ENCODE measurements at regions not wholly inside any gene's neighbourhood (a gene's known extent, or its start where the extent isn't known, plus 50 kb on each side); places are given as distances from the start of the nearest gene placed in this dataset.
"Not testable (repeated sequence)": the region's sequence is repeated elsewhere in the genome, so short reads cannot be mapped to it uniquely, and the experiment has no call there.

- WGBS, 2 donors (ENCODE audit: extremely low coverage in 2 of 2, insufficient read length in 2 of 2, insufficient replicate concordance in 1 of 2): no CpG with 5 or more reads among the region's 5 CpGs
- not testable (repeated sequence) for H3K27me3 ChIP-seq (ENCODE audit: control insufficient read depth in 3 of 3, insufficient read depth in 3 of 3, low read depth in 1 of 3, low read length in 3 of 3); DNase-seq (ENCODE audit: low spot score); H3K4me2 ChIP-seq (ENCODE audit: insufficient read depth, low read length, poor library complexity, severe bottlenecking); H3K23ac ChIP-seq (ENCODE audit: low read depth, low read length, poor library complexity); H3K9me3 ChIP-seq (replicated peaks in 1 of 2; ENCODE audit: control insufficient read depth in 2 of 2, insufficient read depth in 1 of 2, low read depth in 1 of 2, low read length in 2 of 2); H2BK12ac ChIP-seq (ENCODE audit: low read length); H2BK15ac ChIP-seq (ENCODE audit: low read length); H3K36me3 ChIP-seq (replicated peaks in 1 of 2; ENCODE audit: control insufficient read depth in 2 of 2, insufficient read depth in 2 of 2, low read length in 2 of 2); H3K14ac ChIP-seq (ENCODE audit: low read length); H2AFZ ChIP-seq (ENCODE audit: low read length); H2AK5ac ChIP-seq (ENCODE audit: low read depth, low read length); H3K27ac ChIP-seq (replicated peaks; ENCODE audit: low read length); H3K18ac ChIP-seq (ENCODE audit: low read length); H3K4ac ChIP-seq (ENCODE audit: low read length); H4K8ac ChIP-seq (ENCODE audit: low read depth, low read length); H3K79me1 ChIP-seq (ENCODE audit: low read depth, low read length); H2BK5ac ChIP-seq (ENCODE audit: low read length); H4K91ac ChIP-seq (ENCODE audit: low read depth, low read length, poor library complexity); H2BK120ac ChIP-seq (ENCODE audit: low read depth, low read length); H3K9ac ChIP-seq (ENCODE audit: low read depth, low read length, poor library complexity); H3K4me3 ChIP-seq (ENCODE audit: low read length in 2 of 2)
- peaks cover 8 to 11% of the 10 kb centered on the region in 2 donors for H3K4me1 ChIP-seq (ENCODE audit: control insufficient read depth in 2 of 2, insufficient read depth in 1 of 2, low read depth in 1 of 2, low read length in 2 of 2)
Observed at GRCh38 chr9:82490821-82491220, 502.2 kb downstream of the SPATA31D1 start.

DNA sequence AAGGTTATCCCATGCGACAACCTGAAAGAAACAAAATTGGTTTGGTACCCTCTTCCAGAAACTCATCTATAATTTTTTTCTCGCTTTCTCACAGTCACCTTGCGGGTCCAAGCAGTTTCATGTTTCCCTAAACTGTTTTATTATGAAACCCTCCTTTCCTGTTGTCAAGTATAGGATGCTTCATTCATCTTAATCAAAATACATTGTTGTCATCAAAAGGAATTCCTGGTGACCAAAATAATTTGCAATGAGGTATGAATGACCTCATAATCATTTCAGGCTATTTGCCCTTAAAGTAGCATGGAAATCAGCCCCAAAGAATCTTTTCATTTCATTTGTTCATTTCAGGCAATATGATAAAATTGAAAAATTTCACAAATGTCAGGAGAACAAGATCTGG, 503.0 kb downstream of the SPATA31D1 start:
- Histone ChIP-seq H3K4me3 (ENCODE audit: low read length in 2 of 2) (no peak overlapping the region), H2BK120ac (ENCODE audit: low read depth, low read length) (no peak overlapping the region), H2BK12ac (ENCODE audit: low read length) (no peak overlapping the region), H2AFZ (ENCODE audit: low read length) (no peak overlapping the region), H3K4ac (ENCODE audit: low read length) (no peak overlapping the region), H2BK5ac (ENCODE audit: low read length) (no peak overlapping the region), H2BK15ac (ENCODE audit: low read length) (no peak overlapping the region), H4K91ac (ENCODE audit: low read depth, low read length, poor library complexity) (no peak overlapping the region), H3K23ac (ENCODE audit: low read depth, low read length, poor library complexity) (no peak overlapping the region), H3K27ac (replicated peaks; ENCODE audit: low read length) (no peak overlapping the region), H3K27me3 (ENCODE audit: control insufficient read depth in 3 of 3, insufficient read depth in 3 of 3, low read depth in 1 of 3, low read length in 3 of 3) (no peaks in the 10 kb centered on the region), H3K4me1 (ENCODE audit: control insufficient read depth in 2 of 2, insufficient read depth in 1 of 2, low read depth in 1 of 2, low read length in 2 of 2) (peaks cover 8 to 11% of the 10 kb centered on the region in 2 donors), H3K36me3 (replicated peaks in 1 of 2; ENCODE audit: control insufficient read depth in 2 of 2, insufficient read depth in 2 of 2, low read length in 2 of 2) (no peaks in the 10 kb centered on the region), H3K9me3 (replicated peaks in 1 of 2; ENCODE audit: control insufficient read depth in 2 of 2, insufficient read depth in 1 of 2, low read depth in 1 of 2, low read length in 2 of 2) (no peaks in the 10 kb centered on the region), H3K4me2 (ENCODE audit: insufficient read depth, low read length, poor library complexity, severe bottlenecking) (no peak overlapping the region), H3K79me1 (ENCODE audit: low read depth, low read length) (no peaks in the 10 kb centered on the region), H3K18ac (ENCODE audit: low read length) (no peak overlapping the region), H3K14ac (ENCODE audit: low read length) (no peak overlapping the region), H2AK5ac (ENCODE audit: low read depth, low read length) (no peak overlapping the region), H4K8ac (ENCODE audit: low read depth, low read length) (no peak overlapping the region), H3K9ac (ENCODE audit: low read depth, low read length, poor library complexity) (no peak overlapping the region)
- DNase-seq (ENCODE audit: low spot score): no peak
- no CpG with 5 or more reads among the region's 3 CpGs for WGBS, 2 donors (ENCODE audit: extremely low coverage in 2 of 2, insufficient read length in 2 of 2, insufficient replicate concordance in 1 of 2)

DNA sequence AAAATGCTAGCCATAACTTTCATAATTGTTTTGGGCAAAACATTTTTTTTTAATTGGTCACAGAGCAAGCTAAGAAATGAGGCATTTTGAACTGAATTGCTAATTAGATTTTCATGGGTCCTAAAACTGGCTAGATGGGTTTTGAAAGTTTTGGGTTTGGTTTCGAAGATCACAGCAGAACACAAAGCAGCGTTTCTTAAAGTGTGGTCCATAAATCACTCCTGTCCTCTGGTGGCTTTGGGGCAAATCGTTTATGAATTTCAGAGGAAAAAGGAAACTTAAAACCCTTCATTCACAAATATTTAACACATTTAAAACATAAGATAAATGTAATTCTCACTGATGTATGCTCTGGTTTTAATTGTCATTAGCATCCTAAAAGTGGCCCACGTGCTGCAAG, 503.7 kb downstream of the SPATA31D1 start:
- no peak overlapping the region for H4K8ac ChIP-seq (ENCODE audit: low read depth, low read length)
- H2AK5ac ChIP-seq (ENCODE audit: low read depth, low read length): no peak overlapping the region
- no peak overlapping the region for H3K18ac ChIP-seq (ENCODE audit: low read length)
- H3K9me3 ChIP-seq (replicated peaks in 1 of 2; ENCODE audit: control insufficient read depth in 2 of 2, insufficient read depth in 1 of 2, low read depth in 1 of 2, low read length in 2 of 2): no peaks in the 10 kb centered on the region
- DNase-seq (ENCODE audit: low spot score): no peak
- no peaks in the 10 kb centered on the region for H3K27me3 ChIP-seq (ENCODE audit: control insufficient read depth in 3 of 3, insufficient read depth in 3 of 3, low read depth in 1 of 3, low read length in 3 of 3)
- no peaks in the 10 kb centered on the region for H3K36me3 ChIP-seq (replicated peaks in 1 of 2; ENCODE audit: control insufficient read depth in 2 of 2, insufficient read depth in 2 of 2, low read length in 2 of 2)
- H3K9ac ChIP-seq (ENCODE audit: low read depth, low read length, poor library complexity): no peak overlapping the region
- H3K79me1 ChIP-seq (ENCODE audit: low read depth, low read length): no peaks in the 10 kb centered on the region
- H2BK5ac ChIP-seq (ENCODE audit: low read length): no peak overlapping the region
- H3K4ac ChIP-seq (ENCODE audit: low read length): no peak overlapping the region
- no peak overlapping the region for H3K27ac ChIP-seq (replicated peaks; ENCODE audit: low read length)
- H2BK120ac ChIP-seq (ENCODE audit: low read depth, low read length): no peak overlapping the region
- no peak overlapping the region for H2AFZ ChIP-seq (ENCODE audit: low read length)
- no peak overlapping the region for H3K4me3 ChIP-seq (ENCODE audit: low read length in 2 of 2)
- H3K4me1 ChIP-seq (ENCODE audit: control insufficient read depth in 2 of 2, insufficient read depth in 1 of 2, low read depth in 1 of 2, low read length in 2 of 2): peaks cover 8 to 11% of the 10 kb centered on the region in 2 donors
- no peak overlapping the region for H2BK15ac ChIP-seq (ENCODE audit: low read length)
- H4K91ac ChIP-seq (ENCODE audit: low read depth, low read length, poor library complexity): no peak overlapping the region
- H2BK12ac ChIP-seq (ENCODE audit: low read length): no peak overlapping the region
- no peak overlapping the region for H3K14ac ChIP-seq (ENCODE audit: low read length)
- no peak overlapping the region for H3K4me2 ChIP-seq (ENCODE audit: insufficient read depth, low read length, poor library complexity, severe bottlenecking)
- no CpG with 5 or more reads among the region's 4 CpGs for whole genome bisulfite sequencing, 2 donors (ENCODE audit: extremely low coverage in 2 of 2, insufficient read length in 2 of 2, insufficient replicate concordance in 1 of 2)
- no peak overlapping the region for H3K23ac ChIP-seq (ENCODE audit: low read depth, low read length, poor library complexity)

- Histone ChIP-seq H2BK120ac (ENCODE audit: low read depth, low read length) (no peak overlapping the region), H3K79me1 (ENCODE audit: low read depth, low read length) (no peaks in the 10 kb centered on the region), H3K9me3 (replicated peaks in 1 of 2; ENCODE audit: control insufficient read depth in 2 of 2, insufficient read depth in 1 of 2, low read depth in 1 of 2, low read length in 2 of 2) (no peaks in the 10 kb centered on the region), H3K4me3 (ENCODE audit: low read length in 2 of 2) (no peak overlapping the region), H4K91ac (ENCODE audit: low read depth, low read length, poor library complexity) (no peak overlapping the region), H3K27me3 (ENCODE audit: control insufficient read depth in 3 of 3, insufficient read depth in 3 of 3, low read depth in 1 of 3, low read length in 3 of 3) (no peaks in the 10 kb centered on the region), H3K9ac (ENCODE audit: low read depth, low read length, poor library complexity) (no peak overlapping the region), H2AK5ac (ENCODE audit: low read depth, low read length) (no peak overlapping the region), H3K4ac (ENCODE audit: low read length) (no peak overlapping the region), H3K18ac (ENCODE audit: low read length) (no peak overlapping the region), H2BK12ac (ENCODE audit: low read length) (no peak overlapping the region), H3K14ac (ENCODE audit: low read length) (no peak overlapping the region), H4K8ac (ENCODE audit: low read depth, low read length) (peak overlapping the region; percentile 1), H2BK15ac (ENCODE audit: low read length) (no peak overlapping the region), H3K23ac (ENCODE audit: low read depth, low read length, poor library complexity) (no peak overlapping the region), H2AFZ (ENCODE audit: low read length) (no peak overlapping the region), H3K36me3 (replicated peaks in 1 of 2; ENCODE audit: control insufficient read depth in 2 of 2, insufficient read depth in 2 of 2, low read length in 2 of 2) (no peaks in the 10 kb centered on the region), H3K27ac (replicated peaks; ENCODE audit: low read length) (no peak overlapping the region), H2BK5ac (ENCODE audit: low read length) (no peak overlapping the region), H3K4me2 (ENCODE audit: insufficient read depth, low read length, poor library complexity, severe bottlenecking) (no peak overlapping the region), H3K4me1 (ENCODE audit: control insufficient read depth in 2 of 2, insufficient read depth in 1 of 2, low read depth in 1 of 2, low read length in 2 of 2) (no peaks in the 10 kb centered on the region)
- no CpG with 5 or more reads among the region's 16 CpGs for WGBS, 2 donors (ENCODE audit: extremely low coverage in 2 of 2, insufficient read length in 2 of 2, insufficient replicate concordance in 1 of 2)
- DNase-seq (ENCODE audit: low spot score): no peak
Observed at GRCh38 chr9:82495884-82496777, 507.6 kb downstream of the SPATA31D1 start.
